Astrocyte of the cerebellum (primary cell): ENCODE measurements at regions not wholly inside any gene's neighbourhood (a gene's known extent, or its start where the extent isn't known, plus 50 kb on each side); places are given as distances from the start of the nearest gene placed in this dataset.

Source experiments
- DNase-seq: peaks from one replicate; pipeline ENCODE4 v3.0.0-alpha.2; 2011; ENCODE audit warnings: low read depth
- H3K4me3 ChIP-seq: 2 replicates; pipeline ENCODE4 v1.5.1; 2011; ENCODE audit warnings: mild to moderate bottlenecking, low read depth, low read length, moderate library complexity
- in situ Hi-C: cut with HindIII; loops from 2 replicates; pipeline ENCODE4 v1.10.0; 2017; ENCODE audit warnings: low sequenced_read_pairs
- TF ChIP-seq, protein P1 (sequence below): IDR thresholded peaks from 2 replicates; pipeline ENCODE4 v1.5.1; 2012; ENCODE audit warnings: low read length, low read depth, moderate library complexity, mild to moderate bottlenecking; ENCODE audit errors: missing control alignments

DNA sequence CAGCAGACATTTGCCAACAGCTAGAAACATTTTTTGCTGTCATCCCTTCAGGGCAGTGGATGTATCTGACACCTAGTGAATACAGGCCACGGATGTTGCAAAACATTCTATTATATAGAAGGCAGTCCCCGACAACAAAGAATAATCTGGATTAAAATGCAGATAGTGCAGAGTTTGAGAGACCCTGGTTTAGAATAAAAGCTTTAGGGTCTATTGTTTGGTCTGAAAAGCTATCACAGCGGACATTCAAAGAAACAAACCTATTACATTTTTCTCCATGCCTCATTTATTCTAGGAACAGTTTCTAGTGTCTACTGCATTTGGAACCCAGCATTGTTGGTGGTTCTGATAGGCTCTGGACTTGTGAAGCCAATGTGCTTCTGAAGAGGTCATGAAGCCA is 316.3 kb downstream of the TGFB2 start:
- TF ChIP-seq, protein P1, sequence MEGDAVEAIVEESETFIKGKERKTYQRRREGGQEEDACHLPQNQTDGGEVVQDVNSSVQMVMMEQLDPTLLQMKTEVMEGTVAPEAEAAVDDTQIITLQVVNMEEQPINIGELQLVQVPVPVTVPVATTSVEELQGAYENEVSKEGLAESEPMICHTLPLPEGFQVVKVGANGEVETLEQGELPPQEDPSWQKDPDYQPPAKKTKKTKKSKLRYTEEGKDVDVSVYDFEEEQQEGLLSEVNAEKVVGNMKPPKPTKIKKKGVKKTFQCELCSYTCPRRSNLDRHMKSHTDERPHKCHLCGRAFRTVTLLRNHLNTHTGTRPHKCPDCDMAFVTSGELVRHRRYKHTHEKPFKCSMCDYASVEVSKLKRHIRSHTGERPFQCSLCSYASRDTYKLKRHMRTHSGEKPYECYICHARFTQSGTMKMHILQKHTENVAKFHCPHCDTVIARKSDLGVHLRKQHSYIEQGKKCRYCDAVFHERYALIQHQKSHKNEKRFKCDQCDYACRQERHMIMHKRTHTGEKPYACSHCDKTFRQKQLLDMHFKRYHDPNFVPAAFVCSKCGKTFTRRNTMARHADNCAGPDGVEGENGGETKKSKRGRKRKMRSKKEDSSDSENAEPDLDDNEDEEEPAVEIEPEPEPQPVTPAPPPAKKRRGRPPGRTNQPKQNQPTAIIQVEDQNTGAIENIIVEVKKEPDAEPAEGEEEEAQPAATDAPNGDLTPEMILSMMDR: no peak
- in situ Hi-C loops: no loop called here
- no peak overlapping the region for H3K4me3 ChIP-seq
- DNase-seq: no peak

DNA sequence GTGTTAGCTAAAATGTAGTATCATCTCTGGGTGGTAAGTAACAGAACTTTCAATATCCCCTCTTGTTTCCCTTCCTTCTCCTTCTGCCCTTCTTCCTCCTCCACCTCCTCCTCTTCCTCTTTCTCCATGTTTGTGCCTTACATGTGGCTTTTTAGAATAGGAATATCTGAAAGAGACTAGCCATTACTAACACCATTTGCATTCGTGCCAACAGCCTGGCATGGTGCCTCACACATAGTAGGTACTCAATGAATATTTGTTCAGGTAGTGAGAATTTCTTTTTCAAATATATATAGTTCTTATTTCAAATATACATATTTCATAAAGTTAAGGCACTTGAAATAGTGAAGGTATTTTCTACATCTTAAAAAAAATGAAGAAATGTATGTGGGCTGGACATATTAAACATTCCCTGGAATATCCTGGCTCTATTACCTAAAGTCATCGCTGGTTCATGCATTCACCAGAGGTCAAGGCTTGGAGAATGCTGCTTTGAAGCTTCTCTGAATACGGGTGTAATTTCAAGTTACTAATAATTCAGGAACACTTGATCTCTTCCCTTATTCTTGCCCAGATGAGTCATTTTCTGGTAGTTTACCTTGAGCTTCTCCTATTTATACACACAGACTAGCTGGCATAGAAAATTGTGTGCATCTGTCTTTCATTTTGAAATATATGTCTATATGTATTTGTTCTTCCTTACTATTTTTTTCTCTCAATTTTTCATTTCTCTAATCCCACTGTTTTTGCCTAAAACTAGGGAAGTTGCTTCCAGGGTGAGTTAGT is 319.4 kb downstream of the TGFB2 start:
- H3K4me3 ChIP-seq: no peak overlapping the region
- TF ChIP-seq, protein P1: no peak
- in situ Hi-C loops: no loop called here
- no peak for DNase-seq

DNA sequence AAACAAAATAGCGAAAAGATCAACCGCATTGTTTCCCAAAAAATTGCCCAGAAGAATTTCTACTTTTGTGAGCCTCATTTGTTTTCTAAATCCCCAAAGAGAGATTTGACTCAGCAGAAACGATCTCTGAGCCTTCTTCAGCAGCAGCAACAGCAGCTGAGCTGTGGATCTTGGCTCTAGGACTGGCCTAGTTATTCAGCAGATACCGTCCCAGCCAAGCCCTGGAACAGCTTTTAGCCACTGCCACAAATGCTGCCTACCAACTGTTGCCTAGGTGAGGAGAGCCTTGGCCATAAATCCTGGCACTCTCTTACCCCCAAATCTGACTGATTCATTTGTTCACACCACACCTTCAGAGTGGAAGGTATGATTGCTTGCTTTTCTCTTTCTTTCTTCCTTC is 320.1 kb downstream of the TGFB2 start:
- TF ChIP-seq, protein P1: no peak
- no peak overlapping the region for H3K4me3 ChIP-seq
- in situ Hi-C loops: no loop called here
- peak; percentile 42 for DNase-seq

DNA sequence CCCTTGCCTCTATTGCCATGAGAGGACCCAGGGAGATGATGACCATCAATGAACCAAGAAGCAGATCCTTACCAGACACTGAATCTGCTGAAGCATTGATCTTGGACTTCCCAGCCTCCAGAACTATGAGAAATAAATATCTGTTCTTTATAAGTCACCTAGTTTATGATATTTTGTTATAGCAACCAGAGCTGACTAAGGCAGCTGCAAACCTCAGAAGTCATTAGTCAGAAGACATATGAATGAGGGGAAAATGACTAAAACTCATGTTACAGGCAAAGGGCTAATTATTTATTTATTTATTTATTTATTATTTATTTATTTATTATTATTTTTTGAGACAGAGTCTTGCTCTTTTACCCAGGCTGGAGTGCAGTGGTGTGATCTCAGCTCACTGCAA is 321.1 kb downstream of the TGFB2 start:
- no peak for DNase-seq
- in situ Hi-C loops: no loop called here
- no peak overlapping the region for H3K4me3 ChIP-seq
- TF ChIP-seq, protein P1: no peak

DNA sequence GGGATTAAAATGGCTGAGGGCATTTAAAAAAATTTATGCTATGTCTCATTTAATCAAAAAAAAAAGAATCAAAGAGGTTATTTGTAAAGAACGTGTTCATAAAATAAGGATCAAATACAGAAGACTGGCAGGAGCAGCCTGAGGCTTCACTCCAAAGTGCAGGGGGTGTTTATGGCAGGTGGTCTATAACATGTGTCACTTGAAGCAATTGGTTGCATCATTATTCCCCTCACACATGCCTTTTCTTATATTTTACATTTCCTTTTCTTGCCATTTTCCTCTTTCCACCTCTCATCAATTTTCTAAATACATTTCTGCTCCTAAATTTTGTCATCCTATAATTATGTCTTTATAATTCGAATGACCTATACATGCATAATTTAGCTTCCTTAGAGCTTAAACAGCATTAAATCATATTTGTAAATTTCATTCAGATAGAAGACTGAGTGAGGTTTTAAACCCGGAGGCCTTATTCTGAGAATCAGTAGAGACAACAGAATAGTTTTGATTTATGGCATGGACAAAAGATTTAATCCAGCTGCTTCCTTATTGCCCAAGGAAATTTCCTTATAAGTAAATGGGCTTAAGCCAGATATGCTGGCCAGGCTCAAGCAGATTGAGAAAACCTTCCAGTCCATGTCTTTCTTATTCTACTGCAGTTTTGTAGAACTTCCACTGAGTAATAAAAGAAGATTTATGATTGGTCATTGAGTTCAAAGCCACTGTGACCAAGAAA is 322.8 kb downstream of the TGFB2 start:
- no peak for DNase-seq
- in situ Hi-C loops: no loop called here
- no peak overlapping the region for H3K4me3 ChIP-seq
- TF ChIP-seq, protein P1: no peak

DNA sequence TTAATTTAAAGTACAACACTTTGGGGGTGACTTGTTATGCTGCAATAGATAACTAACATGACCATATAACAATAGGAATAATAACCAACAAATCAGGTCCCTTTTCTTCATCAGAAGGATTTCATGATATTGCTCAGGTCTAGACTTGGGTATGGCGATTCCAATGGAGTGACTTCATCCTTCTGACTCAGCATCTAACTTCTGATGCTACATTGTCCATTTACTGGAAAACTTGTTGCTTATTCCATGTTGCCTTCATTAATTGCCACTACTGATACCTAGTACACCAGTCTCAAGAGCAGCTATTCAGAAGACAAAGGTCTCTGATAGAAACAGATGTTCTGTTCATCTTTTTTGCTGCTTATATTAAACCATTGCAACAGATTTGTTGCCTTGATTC is 324.3 kb downstream of the TGFB2 start:
- DNase-seq: no peak
- TF ChIP-seq, protein P1: no peak
- in situ Hi-C loops: no loop called here
- H3K4me3 ChIP-seq: no peak overlapping the region
